Astrocyte of the cerebellum (primary cell): ENCODE measurements at regions not wholly inside any gene's neighbourhood (a gene's known extent, or its start where the extent isn't known, plus 50 kb on each side); places are given as distances from the start of the nearest gene placed in this dataset.

Experiments used
- DNase-seq: peaks from one replicate; pipeline ENCODE4 v3.0.0-alpha.2; 2011; ENCODE audit warnings: low read depth
- H3K4me3 ChIP-seq: 2 replicates; pipeline ENCODE4 v1.5.1; 2011; ENCODE audit warnings: mild to moderate bottlenecking, low read depth, low read length, moderate library complexity
- CTCF ChIP-seq: IDR thresholded peaks from 2 replicates; pipeline ENCODE4 v1.5.1; 2012; ENCODE audit warnings: low read length, low read depth, moderate library complexity, mild to moderate bottlenecking; ENCODE audit errors: missing control alignments
- in situ Hi-C: cut with HindIII; loops from 2 replicates; pipeline ENCODE4 v1.10.0; 2017; ENCODE audit warnings: low sequenced_read_pairs

- no peak for DNase-seq
- H3K4me3 ChIP-seq = no peak overlapping the region
- TF ChIP-seq CTCF = no peak
- in situ Hi-C loops = no loop called here
Observed at GRCh38 chr5:74957029-74957784, 91.0 kb upstream of the FAM169A start.

GRCh38 chr5:74956278-74956677, 90.1 kb upstream of the FAM169A start:
- in situ Hi-C loops = no loop called here
- DNase-seq = no peak
- no peak overlapping the region for H3K4me3 ChIP-seq
- no peak for TF ChIP-seq CTCF

GRCh38 chr5:74954919-74955318, 88.7 kb upstream of the FAM169A start:
- no peak for TF ChIP-seq CTCF
- no peak overlapping the region for H3K4me3 ChIP-seq
- in situ Hi-C loops = no loop called here
- no peak for DNase-seq

GRCh38 chr5:74953937-74954720, 87.9 kb upstream of the FAM169A start:
- no peak for DNase-seq
- in situ Hi-C loops = no loop called here
- no peak overlapping the region for H3K4me3 ChIP-seq
- no peak for TF ChIP-seq CTCF

- in situ Hi-C loops = no loop called here
- no peak overlapping the region for H3K4me3 ChIP-seq
- no peak for DNase-seq
- no peak for TF ChIP-seq CTCF
Observed at GRCh38 chr5:74953554-74953936, 87.4 kb upstream of the FAM169A start.

GRCh38 chr5:74952406-74952805, 86.2 kb upstream of the FAM169A start:
- no peak for TF ChIP-seq CTCF
- DNase-seq = no peak
- in situ Hi-C loops = no loop called here

More at GRCh38 chr5:74952406-74952805, 86.2 kb upstream of the FAM169A start:
- H3K4me3 ChIP-seq = no peak overlapping the region
